ENCODE measurements at regions not wholly inside any gene's neighbourhood (a gene's known extent, or its start where the extent isn't known, plus 50 kb on each side); places are given as distances from the start of the nearest gene placed in this dataset.

DNA sequence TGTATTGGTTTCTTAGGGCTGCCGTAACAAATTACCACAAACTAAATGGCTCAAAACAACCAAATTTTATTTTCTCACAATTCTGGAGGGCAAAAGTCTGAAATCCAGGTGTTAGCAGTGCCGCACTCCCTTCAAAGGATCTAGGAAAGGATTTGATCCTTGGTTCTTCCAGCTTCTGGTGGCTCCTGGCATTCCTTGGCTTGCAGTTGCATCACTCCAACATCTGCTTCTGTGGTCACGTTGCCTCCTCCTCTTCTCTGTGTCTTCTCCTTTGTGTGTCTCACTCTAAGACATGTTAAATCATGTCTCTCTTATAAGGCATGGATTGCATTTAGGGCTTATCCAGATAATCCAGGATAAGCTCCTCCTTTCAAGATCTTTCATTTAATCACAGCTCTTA is 262.2 kb downstream of the MEX3B start:
- no peaks in the 10 kb centered on the region for H3K27me3 ChIP-seq (ENCODE audit: control insufficient read depth in 2 of 2, insufficient read depth in 2 of 2, low read length in 2 of 2)
- BruUV-seq (replicated peaks) = no TSS peak
- no peaks in the 10 kb centered on the region for H4K20me1 ChIP-seq (replicated peaks; ENCODE audit: control insufficient read depth, extremely low read depth, insufficient read depth, low read length)
- H3K27ac ChIP-seq (ENCODE audit: insufficient read depth, low read depth, low read length) = no peak overlapping the region
- no peaks in the 10 kb centered on the region for H3K9me3 ChIP-seq (replicated peaks; ENCODE audit: control insufficient read depth, insufficient read depth, low read length)
- no peak overlapping the region for H2AFZ ChIP-seq (ENCODE audit: low read depth, low read length)
- no peak overlapping the region for H3K4me2 ChIP-seq (ENCODE audit: insufficient read depth, low read length)
- H3K36me3 ChIP-seq (ENCODE audit: control insufficient read depth in 2 of 2, extremely low read depth in 1 of 2, insufficient read depth in 2 of 2, low read length in 2 of 2) = no peaks in the 10 kb centered on the region
- no peak overlapping the region for H3K9ac ChIP-seq (replicated peaks; ENCODE audit: extremely low read depth, insufficient read depth, low read length)
- DNase-seq (ENCODE audit: low read depth, low spot score) (no peak), FAIRE-seq (no peak)
- CTCF ChIA-PET = no interaction called here
- H3K9me1 ChIP-seq (replicated peaks; ENCODE audit: control insufficient read depth, extremely low read depth, insufficient read depth, low read length) = no peaks in the 10 kb centered on the region
- POLR2A ChIA-PET = no interaction called here
- dilution Hi-C loops (cut with MboI; ENCODE audit: extremely low pct_ligation_motif_present, low sequenced_read_pairs) (no loop called here), intact Hi-C loops (cut with micrococcal nuclease) (no loop called here)
- H3K4me3 ChIP-seq (replicated peaks in 1 of 3; ENCODE audit: insufficient read depth in 1 of 3, low read depth in 1 of 3, low read length in 3 of 3) = no peak overlapping the region
- no peak for TF ChIP-seq POLR2AphosphoS5 (IDR thresholded peaks at IDR 0.05; ENCODE audit: insufficient read depth, low read depth, low read length)
- no peaks in the 10 kb centered on the region for H3K4me1 ChIP-seq (ENCODE audit: control insufficient read depth, extremely low read depth, insufficient read depth, low read length)
- no peaks in the 10 kb centered on the region for H3K79me2 ChIP-seq (ENCODE audit: control insufficient read depth, insufficient read depth, low read length)

DNA sequence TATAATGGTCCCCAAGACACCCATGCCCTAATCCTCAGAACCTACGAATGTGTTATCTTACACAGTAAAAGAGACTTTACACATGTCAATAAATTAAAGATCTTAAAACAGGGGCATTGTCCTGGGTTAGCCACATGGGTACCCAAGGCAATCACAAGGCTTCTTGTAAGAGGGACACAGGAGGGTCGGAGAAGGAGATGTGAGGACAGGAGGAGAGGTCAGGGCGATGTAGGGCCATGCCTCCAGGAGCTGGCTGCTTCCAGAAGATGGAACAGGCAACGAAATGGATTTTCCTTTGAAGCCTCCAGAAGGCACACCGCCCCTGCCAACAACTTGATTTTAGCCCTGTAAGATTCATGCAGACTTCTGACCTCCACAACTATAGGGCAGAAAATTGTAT is 262.7 kb downstream of the MEX3B start:
- DNase-seq (ENCODE audit: low read depth, low spot score) (no peak), FAIRE-seq (no peak)
- Histone ChIP-seq H3K4me1 (ENCODE audit: control insufficient read depth, extremely low read depth, insufficient read depth, low read length) (no peaks in the 10 kb centered on the region), H3K27me3 (ENCODE audit: control insufficient read depth in 2 of 2, insufficient read depth in 2 of 2, low read length in 2 of 2) (no peaks in the 10 kb centered on the region), H4K20me1 (replicated peaks; ENCODE audit: control insufficient read depth, extremely low read depth, insufficient read depth, low read length) (no peaks in the 10 kb centered on the region), H3K4me3 (replicated peaks in 1 of 3; ENCODE audit: insufficient read depth in 1 of 3, low read depth in 1 of 3, low read length in 3 of 3) (no peak overlapping the region), H3K36me3 (ENCODE audit: control insufficient read depth in 2 of 2, extremely low read depth in 1 of 2, insufficient read depth in 2 of 2, low read length in 2 of 2) (no peaks in the 10 kb centered on the region), H2AFZ (ENCODE audit: low read depth, low read length) (no peak overlapping the region), H3K27ac (ENCODE audit: insufficient read depth, low read depth, low read length) (no peak overlapping the region), H3K79me2 (ENCODE audit: control insufficient read depth, insufficient read depth, low read length) (no peaks in the 10 kb centered on the region), H3K9me1 (replicated peaks; ENCODE audit: control insufficient read depth, extremely low read depth, insufficient read depth, low read length) (no peaks in the 10 kb centered on the region), H3K9ac (replicated peaks; ENCODE audit: extremely low read depth, insufficient read depth, low read length) (no peak overlapping the region), H3K4me2 (ENCODE audit: insufficient read depth, low read length) (no peak overlapping the region), H3K9me3 (replicated peaks; ENCODE audit: control insufficient read depth, insufficient read depth, low read length) (no peaks in the 10 kb centered on the region)
- ChIA-PET CTCF (no interaction called here), POLR2A (no interaction called here)
- BruUV-seq (replicated peaks) = no TSS peak
- dilution Hi-C loops (cut with MboI; ENCODE audit: extremely low pct_ligation_motif_present, low sequenced_read_pairs) (no loop called here), intact Hi-C loops (cut with micrococcal nuclease) (no loop called here)
- TF ChIP-seq, protein P1, sequence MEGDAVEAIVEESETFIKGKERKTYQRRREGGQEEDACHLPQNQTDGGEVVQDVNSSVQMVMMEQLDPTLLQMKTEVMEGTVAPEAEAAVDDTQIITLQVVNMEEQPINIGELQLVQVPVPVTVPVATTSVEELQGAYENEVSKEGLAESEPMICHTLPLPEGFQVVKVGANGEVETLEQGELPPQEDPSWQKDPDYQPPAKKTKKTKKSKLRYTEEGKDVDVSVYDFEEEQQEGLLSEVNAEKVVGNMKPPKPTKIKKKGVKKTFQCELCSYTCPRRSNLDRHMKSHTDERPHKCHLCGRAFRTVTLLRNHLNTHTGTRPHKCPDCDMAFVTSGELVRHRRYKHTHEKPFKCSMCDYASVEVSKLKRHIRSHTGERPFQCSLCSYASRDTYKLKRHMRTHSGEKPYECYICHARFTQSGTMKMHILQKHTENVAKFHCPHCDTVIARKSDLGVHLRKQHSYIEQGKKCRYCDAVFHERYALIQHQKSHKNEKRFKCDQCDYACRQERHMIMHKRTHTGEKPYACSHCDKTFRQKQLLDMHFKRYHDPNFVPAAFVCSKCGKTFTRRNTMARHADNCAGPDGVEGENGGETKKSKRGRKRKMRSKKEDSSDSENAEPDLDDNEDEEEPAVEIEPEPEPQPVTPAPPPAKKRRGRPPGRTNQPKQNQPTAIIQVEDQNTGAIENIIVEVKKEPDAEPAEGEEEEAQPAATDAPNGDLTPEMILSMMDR (IDR thresholded peaks at IDR 0.05; ENCODE audit: extremely low read depth in 1 of 2, insufficient read depth in 1 of 2, low read depth in 1 of 2, low read length in 2 of 2) = no peak
- TF ChIP-seq POLR2A (IDR thresholded peaks at IDR 0.05; ENCODE audit: low read depth, low read length) (no peak), GATA2 (IDR thresholded peaks at IDR 0.05; ENCODE audit: insufficient read depth, insufficient read length, low read depth, low read length) (no peak), POLR2AphosphoS5 (IDR thresholded peaks at IDR 0.05; ENCODE audit: insufficient read depth, low read depth, low read length) (no peak), MYC (IDR thresholded peaks at IDR 0.05; ENCODE audit: low read depth, low read length) (no peak), EZH2 (IDR thresholded peaks at IDR 0.05; ENCODE audit: borderline replicate concordance, low read depth, low read length, severe bottlenecking) (no peak), JUN (IDR thresholded peaks at IDR 0.05; ENCODE audit: borderline replicate concordance, insufficient read depth, insufficient read length, low read depth) (no peak), FOS (IDR thresholded peaks at IDR 0.05; ENCODE audit: borderline replicate concordance, insufficient read depth, low read length) (no peak)
- TF ChIP-seq, protein P2, sequence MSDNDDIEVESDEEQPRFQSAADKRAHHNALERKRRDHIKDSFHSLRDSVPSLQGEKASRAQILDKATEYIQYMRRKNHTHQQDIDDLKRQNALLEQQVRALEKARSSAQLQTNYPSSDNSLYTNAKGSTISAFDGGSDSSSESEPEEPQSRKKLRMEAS (IDR thresholded peaks at IDR 0.05; ENCODE audit: insufficient read depth, insufficient read length) = no peak
